HG03108 (cell line): ENCODE measurements at regions not wholly inside any gene's neighbourhood (a gene's known extent, or its start where the extent isn't known, plus 50 kb on each side); places are given as distances from the start of the nearest gene placed in this dataset.
"Not testable (repeated sequence)": the region's sequence is repeated elsewhere in the genome, so short reads cannot be mapped to it uniquely, and the experiment has no call there.

Source experiments
- ATAC-seq: cut with Tn5 transposase; IDR thresholded peaks from one replicate; pipeline ENCODE4 v1.9.1; 2021; ENCODE audit warnings: moderate library complexity; ENCODE audit not compliant: unreplicated experiment

- ATAC-seq = no peak
These were observed 659.0 kb downstream of the SLITRK6 start for GRCh38 chr13:85140192-85140591.

GRCh38 chr13:85137516-85137915, 661.7 kb downstream of the SLITRK6 start:
- no peak for ATAC-seq

GRCh38 chr13:85132986-85133385, 666.2 kb downstream of the SLITRK6 start:
- ATAC-seq = no peak

GRCh38 chr13:85123501-85123900, 675.7 kb downstream of the SLITRK6 start:
- not testable (repeated sequence) for ATAC-seq

- ATAC-seq = no peak
These were observed 690.9 kb downstream of the SLITRK6 start for GRCh38 chr13:85108356-85108755.

GRCh38 chr13:85099245-85099644, 700.0 kb downstream of the SLITRK6 start:
- ATAC-seq = no peak

GRCh38 chr13:85095418-85096272, 703.6 kb downstream of the SLITRK6 start:
- ATAC-seq = no peak

- ATAC-seq = no peak
These were observed 705.4 kb downstream of the SLITRK6 start for GRCh38 chr13:85093808-85094207.

GRCh38 chr13:85091631-85092234, 707.5 kb downstream of the SLITRK6 start:
- no peak for ATAC-seq

GRCh38 chr13:85089186-85089585, 710.0 kb downstream of the SLITRK6 start:
- no peak for ATAC-seq

- no peak for ATAC-seq
These were observed 718.5 kb downstream of the SLITRK6 start for GRCh38 chr13:85080691-85081090.

GRCh38 chr13:85076343-85076742, 722.9 kb downstream of the SLITRK6 start:
- no peak for ATAC-seq

- no peak for ATAC-seq
These were observed 724.5 kb downstream of the SLITRK6 start for GRCh38 chr13:85074543-85075313.

- ATAC-seq = no peak
These were observed 731.0 kb downstream of the SLITRK6 start for GRCh38 chr13:85068231-85068630.

- ATAC-seq = no peak
These were observed 759.0 kb downstream of the SLITRK6 start for GRCh38 chr13:85040215-85040614.

- ATAC-seq = no peak
These were observed 767.4 kb downstream of the SLITRK6 start for GRCh38 chr13:85031771-85032170.

- ATAC-seq = no peak
These were observed 771.2 kb downstream of the SLITRK6 start for GRCh38 chr13:85028035-85028434.

- ATAC-seq = no peak
These were observed 780.1 kb downstream of the SLITRK6 start for GRCh38 chr13:85019121-85019520.

- ATAC-seq = no peak
These were observed 786.2 kb downstream of the SLITRK6 start for GRCh38 chr13:85013006-85013405.

GRCh38 chr13:85009447-85009846, 789.8 kb downstream of the SLITRK6 start:
- no peak for ATAC-seq

- ATAC-seq = no peak
These were observed 800.0 kb downstream of the SLITRK6 start for GRCh38 chr13:84999252-84999651.

- no peak for ATAC-seq
These were observed 800.5 kb downstream of the SLITRK6 start for GRCh38 chr13:84998681-84999080.
